GM20431 (cell line): ENCODE measurements at regions not wholly inside any gene's neighbourhood (a gene's known extent, or its start where the extent isn't known, plus 50 kb on each side); places are given as distances from the start of the nearest gene placed in this dataset.

Source experiments
- in situ Hi-C: fragments of 300-500 bp; cut with MseI, MboI; formaldehyde crosslinking; loops from one replicate; pipeline ENCODE4 v1.15.0; 2020; ENCODE audit warnings: low sequenced_read_pairs; ENCODE audit not compliant: unreplicated experiment

DNA sequence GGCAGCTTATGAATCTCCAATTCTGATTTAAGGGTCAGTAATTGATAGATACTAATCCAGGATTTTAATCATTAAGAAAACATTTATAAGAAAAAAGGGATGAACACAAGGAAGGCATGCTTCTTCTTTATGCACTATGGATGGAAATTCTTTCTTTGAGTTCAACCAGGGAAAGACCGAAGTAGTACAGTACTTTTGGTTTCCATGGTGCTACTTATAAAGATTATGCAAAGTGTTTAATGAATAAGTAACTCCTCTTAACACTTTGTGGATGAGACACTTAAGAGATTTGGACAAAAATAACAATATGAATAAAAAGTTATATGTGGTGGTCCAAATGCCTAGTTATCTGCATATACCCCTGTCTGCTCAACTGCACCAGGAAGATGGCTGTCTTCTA is 666.5 kb upstream of the FANCL start:
- in situ Hi-C loops, result no loop called here

DNA sequence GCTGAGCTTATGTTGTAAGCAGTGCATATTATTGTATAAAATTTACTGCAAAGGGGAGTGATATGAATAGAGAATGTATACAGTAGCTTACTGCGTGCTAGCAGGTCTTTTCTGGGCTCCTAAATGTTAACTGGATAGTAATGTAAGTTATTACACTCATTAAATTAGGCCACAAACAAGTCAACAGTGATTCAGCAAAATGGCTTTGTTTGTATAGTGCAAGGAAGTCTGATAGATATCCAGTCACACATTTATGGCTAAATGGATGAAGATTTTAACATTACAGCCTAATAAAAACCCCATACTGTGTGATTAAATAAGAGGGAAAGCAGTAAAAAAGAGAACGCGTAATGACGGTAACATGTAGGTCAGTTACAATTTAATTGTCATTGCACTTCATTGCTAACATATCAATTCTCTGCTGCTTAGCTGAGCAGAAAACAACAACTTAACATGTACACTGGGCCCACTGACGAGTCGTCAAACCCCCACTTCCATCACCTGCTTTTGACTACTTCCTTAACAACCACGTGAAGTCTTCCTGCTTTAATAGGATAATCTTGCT is 665.0 kb upstream of the FANCL start:
- in situ Hi-C loops, result no loop called here

DNA sequence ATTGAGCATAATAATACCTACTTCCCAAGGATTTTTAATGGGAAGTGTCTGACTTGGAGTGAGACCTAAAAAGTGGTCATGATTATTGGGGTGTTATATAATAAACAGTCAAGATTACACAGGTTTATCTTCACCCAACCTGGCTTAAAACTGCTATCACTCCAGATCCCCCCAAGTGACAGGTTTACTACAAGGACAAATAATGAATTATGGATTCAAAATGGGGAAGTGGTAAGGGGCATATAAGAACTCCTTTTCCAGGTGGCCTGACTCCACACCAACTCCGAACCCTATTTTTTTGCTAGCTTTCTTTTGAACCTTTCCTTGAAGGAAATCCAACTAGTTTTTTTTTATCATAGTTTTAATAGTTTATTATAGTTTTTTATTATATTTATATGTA is 663.0 kb upstream of the FANCL start:
- in situ Hi-C loops, result no loop called here

DNA sequence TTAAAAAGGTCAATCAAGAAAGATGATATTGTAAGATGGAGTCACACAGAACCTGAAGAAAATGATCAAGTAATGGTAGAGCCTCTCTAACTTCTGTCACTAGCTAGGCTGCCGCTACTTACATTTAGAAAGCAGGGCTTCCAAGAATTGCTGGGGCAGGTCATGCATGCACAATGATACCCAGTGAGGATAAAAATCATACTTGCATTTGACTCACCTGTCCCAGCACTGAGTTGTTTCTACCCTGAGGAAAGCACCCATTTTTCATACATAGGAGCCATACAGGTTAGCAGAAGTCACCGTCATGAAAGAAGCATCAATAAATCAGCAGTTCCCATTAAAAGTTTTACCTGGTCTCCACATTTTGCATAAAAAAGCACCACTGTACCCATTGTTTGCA is 662.3 kb upstream of the FANCL start:
- in situ Hi-C loops, result no loop called here

DNA sequence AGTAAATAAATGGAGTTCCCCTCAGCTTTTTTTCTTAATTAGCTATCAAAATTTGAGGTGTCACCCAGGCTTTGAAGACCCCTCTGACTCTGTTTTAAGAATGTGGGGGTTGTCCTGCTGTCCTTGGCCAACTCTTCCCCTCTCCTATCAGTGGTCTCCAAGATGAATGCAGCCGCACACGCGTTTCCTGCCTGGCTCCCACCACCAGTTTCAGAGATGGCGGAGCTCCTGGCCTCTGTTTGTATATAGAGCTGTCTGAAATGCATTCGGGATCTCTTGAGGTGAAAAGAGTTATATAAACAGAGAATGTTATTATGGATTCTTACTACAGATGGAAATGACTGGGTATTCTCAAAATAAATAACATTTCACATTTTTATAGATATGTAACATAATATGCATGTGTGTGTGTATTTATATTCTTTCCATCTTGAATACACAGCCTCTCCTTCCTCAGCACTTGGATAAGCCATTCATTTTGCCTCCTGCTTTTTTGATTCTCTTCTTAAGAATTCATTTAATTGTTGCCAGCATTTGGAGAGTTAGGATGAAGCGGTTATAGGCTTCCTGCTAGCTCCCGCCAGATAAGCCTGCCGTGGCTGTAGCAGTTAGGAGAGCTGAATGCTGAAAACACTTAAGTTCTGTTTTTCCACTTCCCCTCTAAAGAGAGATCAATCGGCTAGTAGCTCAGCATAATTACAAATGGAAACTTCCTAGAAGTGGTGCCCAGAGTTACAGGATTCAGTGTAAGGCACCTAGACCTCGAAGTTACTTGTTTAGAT is 659.3 kb upstream of the FANCL start:
- in situ Hi-C loops, result no loop called here

DNA sequence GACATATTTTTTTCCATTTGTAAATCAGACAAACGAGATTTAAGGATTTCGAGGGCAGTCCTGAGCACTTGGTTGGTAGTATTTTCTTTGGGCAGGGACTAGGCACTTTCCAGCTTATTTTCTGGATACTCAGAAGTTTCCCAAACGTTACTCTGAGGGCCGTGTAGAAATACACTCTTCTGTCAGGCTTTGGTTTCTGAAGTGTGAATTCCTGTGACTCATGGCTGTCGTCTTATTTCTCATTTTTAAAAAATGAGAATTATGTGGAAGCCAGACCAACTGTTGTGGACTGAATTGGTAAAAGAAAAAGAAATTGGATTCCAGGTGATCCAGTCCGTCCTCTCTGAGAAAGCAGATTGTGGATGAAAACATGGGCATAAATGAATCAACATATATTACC is 658.6 kb upstream of the FANCL start:
- in situ Hi-C loops, result no loop called here

DNA sequence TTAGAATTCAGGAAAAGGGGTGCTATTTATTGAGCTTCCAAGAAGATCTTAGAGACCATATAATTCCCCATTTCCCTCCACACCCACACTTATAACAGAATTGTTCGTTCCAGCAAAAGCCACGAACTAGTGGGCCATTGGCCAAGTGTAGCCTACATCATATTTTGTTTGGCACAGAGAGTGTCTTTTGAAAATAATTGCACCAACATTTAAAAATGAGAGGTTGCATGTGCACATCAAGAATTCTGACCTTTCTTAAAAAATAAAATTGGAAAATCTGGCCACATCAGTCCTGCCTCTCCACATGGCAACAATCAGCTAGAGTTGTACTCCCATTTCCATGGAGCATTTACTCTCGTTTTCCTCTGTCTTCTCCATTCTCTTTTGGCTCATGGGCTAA is 655.5 kb upstream of the FANCL start:
- in situ Hi-C loops, result no loop called here

DNA sequence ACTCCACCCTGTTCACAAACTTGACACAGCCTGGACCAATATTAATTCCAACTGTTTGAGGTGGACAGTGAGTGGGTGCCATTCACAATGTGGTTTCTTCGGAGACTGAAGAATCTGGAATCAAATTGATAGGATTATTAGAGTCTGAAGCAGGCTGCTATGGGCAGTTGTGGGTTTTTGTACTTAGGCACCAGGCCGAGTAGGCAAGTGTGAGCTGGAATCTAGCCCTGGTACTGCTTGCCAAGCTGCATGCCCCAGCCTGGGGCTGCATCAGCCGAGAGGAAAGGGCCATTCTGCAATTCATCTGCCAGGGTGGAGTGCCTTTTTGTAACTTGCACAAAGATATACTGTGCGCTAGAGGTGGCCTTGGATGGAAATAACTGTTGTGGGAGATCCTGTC is 654.7 kb upstream of the FANCL start:
- in situ Hi-C loops, result no loop called here

DNA sequence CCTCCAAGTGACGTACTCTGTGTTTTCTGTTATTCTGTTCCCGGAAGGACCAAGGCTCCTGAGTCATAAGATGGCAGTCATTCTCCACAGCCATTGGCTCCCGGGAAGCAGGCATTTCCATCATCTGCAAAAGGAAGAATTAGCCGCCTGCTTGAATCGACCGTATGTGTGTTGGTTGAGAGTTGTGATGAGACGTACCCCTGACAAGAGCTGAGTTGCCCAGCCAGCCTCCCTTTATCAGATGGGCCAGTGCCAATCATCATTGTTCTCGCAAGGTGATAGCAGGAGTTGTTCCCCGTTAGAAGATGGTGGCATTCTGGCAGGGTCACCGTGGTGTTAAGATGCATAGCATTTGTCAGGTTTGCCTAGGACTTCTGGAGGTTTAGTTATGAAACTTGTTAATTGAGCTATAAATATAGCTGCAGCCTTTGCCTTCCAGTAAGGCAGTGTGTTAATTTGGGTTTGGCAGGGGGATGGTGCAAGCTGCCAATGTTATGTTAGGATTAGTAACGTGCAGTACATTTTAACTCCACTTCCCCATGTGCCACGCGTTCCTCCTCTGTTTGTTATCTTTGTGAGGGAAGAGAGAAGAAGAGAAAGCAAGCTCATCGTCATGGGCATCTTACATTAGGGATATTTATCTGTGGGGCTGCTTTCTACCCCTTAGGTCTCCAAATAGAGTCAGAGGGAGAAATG is 652.7 kb upstream of the FANCL start:
- in situ Hi-C loops, result no loop called here

DNA sequence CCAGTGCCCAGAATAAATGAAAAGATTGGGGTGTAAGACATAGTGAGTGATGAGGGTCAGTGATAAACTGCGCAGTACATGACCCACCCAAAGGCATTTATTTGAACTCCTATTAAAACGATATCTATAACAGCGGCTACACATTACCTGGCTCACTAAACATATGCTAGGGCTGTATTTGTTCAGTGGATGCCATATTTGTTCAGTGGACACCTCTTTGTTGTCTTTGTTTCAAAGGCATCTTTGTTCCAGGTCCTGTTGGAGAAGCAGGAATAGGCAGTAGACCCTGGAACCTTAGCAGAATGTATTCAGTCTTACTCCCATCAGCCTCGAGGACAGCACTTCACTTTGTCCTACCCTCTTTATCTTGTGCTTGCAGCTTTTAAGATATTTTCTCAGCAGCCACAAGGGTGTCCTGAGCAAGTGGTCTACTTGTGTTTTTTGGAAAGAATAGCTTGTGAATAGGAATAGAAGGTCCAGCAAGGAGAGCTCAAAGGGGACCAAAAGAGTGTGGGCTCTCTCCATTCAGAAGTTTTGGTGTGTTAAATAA is 650.8 kb upstream of the FANCL start:
- in situ Hi-C loops, result no loop called here

DNA sequence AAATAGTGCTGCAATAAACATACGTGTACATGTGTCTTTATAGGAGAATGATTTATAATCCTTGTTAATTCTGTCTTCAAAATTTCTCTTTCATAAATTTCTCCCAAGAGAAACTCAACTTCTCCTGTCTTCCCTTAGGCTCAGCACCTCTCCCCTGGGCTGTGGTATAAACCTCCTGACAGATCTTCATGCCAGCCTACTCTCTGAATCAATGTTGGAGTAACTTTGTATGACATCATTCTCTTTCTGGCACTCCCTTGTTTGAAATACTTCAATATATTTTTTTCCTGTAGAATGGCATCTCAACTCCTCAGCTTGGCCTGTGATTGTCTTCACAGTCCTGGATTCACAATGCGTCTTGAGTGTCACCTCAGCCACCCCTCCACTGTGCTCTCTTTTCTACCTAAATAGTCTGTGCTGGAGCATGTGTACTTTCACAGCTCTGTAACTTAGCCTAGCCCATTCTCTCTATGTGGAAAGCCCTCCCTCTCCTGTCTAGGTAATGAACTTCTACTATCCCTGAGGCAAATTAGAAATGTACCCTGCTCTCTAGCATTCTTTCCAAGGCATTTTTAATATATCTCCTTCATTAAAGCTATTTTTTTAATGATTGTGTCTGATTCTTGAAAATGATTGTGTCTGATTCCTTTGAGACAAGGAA is 649.9 kb upstream of the FANCL start:
- in situ Hi-C loops, result no loop called here

DNA sequence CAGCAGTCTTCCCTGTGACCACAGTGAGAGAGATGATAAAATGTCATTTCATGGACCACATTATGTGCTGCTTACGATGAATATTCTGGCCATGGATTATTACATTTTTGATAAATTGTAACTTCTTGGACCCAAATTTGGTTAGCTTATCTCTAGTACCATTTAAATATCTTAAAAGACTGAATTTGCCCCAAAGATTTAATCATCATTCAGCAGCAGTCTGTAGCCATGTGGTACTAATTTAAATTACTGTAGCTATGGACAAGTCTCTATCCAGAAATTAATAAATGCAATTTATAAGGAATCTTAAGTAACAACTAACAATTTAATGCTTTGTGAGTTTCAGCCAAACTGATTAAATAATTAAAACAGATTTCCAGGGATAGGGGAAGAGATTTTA is 644.9 kb upstream of the FANCL start:
- in situ Hi-C loops, result no loop called here

DNA sequence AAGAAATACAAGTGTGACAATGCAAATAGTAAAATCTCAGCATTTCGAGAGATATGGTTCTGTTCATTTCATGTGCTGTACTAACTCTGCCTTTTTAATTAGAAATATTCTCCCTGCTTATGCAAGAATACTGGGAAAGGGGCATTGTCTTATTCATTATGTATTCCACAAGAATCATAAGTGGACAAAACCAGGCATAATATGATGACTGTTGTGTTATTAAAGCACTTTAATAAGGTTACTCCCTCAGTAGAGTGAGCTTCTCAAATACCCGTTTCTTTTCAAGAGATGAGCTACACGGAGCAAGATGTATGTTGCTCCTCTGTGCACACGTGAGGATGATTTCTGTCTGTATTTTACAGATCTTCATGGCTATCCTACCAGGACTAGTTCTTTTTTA is 638.7 kb upstream of the FANCL start:
- in situ Hi-C loops, result no loop called here

DNA sequence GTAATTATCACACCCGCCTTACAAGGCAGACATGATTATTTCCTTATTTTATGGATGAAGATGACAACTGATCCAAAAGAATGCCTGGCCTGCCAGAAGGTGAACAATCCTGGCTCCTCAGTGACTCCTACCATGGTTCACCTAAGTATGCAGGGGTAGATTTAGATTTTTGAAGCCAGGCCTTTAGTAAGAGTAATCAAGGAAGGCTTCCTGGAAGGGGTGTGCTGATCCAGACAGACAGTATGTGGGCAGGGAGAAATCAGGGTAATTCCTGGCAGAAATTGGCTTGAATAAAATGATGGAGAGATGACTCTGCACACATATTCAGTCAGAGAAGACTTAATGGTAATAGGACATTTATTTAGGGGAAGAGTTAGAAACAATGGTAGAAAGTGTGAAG is 637.7 kb upstream of the FANCL start:
- in situ Hi-C loops, result no loop called here

DNA sequence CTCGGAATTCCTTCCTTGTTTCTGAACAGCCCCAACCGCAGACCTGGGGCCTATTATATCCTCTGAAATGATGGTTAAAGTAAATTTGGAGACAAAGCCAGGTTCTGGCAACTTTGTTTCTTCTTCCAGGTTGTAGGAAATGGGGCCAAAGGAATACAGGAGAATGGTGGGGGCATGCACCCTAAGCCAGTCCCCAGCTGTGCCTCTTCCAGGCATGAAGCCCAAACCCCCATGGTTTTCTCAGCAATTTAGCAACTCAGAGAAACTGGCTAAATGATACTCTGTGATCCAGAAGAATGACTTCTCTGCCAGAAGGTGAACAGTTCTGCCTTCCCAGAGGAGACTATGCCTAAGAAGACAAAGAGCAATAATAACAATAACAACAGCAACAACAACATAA is 635.0 kb upstream of the FANCL start:
- in situ Hi-C loops, result no loop called here

DNA sequence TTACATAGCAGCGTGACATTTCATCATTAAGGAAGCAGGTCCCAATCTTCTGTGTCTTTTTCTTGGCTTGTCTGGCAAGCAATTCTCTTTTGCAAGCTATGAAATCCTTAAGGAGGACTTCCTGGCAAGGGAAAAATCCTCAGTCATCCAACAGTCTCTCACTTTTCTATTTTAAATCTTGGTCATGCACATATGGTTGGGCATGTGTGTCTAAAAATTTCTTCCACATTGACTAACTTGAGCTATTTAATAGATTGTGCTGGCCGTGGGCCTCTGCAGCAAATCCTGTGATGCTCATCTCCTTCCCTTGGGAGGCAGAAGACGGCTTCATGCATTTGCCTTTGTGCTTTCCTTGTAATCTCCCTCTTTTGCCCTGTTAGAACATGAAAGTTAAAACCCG is 634.3 kb upstream of the FANCL start:
- in situ Hi-C loops, result no loop called here

DNA sequence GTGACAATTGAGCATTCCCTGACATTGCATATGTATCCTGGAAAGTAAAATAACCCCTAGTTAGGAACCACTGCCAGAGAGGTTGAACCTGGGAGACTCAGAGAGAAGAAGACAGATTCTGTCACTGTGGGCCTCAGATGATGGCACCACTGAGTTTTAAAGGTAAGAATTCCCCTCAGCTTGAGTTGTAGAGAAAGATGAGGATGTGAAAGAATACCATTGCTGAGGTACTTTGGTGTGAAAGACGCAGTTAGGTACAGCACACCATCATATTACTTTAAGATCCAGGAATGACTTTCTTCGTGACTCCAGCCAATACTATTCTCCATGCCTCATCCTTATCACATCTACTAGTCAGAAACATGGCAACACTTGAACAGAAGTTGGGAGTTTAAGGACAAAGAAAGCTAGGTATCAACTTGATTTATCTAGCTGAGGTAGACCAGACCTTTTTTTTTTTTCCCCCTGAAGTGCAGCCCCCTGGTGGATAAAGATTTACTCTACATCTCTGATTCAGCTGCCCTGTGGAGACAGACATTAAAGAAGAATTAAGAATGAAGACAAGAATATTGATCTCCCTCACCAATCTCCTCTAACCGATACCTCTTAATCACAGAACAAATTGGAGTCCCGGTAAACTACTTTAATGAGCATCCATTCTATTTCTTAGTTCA is 630.5 kb upstream of the FANCL start:
- in situ Hi-C loops, result no loop called here

DNA sequence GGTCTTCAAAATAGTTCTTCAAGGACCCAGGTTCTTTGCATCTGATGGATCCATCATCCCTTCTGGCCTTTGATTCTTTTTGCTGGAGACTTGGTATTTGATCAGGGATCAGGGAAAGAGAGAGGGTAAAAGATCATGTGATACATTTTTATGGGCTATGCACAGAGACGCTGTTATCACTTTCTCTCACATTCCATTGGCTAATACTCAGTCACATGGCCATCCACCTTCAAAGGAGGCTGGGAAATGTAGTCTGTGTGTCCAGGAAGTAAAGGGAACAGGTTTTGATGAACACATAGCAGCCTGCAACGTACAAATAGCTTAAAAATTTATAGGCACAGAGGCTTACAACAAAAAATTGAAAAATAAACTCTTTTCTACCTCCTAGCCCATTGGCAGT is 629.6 kb upstream of the FANCL start:
- in situ Hi-C loops, result no loop called here

DNA sequence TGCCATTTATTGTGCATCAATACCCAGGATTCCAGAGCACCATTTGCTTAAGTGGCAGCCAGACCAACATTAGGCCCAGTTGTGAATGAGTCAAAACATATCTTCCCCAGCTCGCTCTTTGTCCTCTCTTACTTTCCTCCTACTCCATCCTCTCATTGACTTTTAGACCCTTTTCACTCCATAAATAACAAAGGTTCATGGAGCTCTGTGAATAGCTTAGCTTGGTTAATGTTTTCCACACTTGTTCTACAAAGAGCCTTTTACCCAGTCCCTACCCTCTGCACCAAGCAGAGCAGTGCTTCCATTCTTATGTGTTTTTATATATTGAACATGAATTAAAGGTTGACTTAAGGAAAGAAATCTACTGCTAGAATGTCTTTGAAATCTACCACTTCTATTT is 625.8 kb upstream of the FANCL start:
- in situ Hi-C loops, result no loop called here

DNA sequence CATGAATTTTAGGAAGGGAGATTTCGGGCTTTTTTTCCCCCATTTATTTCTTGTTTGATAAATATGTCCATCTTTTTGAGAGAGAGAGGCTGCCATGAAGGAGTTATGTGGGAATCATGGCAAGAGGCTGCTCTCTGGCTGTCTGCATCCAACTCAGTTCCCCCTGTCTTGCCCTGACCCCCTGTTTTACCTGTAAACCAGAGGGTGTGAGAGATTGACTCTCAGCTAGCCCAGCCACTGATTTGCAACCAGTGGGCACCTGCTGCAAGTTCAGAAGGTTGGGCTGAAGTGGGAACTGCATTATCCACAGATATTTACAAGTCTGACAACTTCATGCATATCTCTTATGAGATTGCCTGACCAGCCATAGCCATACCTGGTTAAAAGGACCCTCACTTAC is 625.4 kb upstream of the FANCL start:
- in situ Hi-C loops, result no loop called here
